Activated CD8-positive, alpha-beta memory T cell treated with anti-CD3 and anti-CD28 coated beads for 1 hour (primary cell): ENCODE measurements at regions not wholly inside any gene's neighbourhood (a gene's known extent, or its start where the extent isn't known, plus 50 kb on each side); places are given as distances from the start of the nearest gene placed in this dataset.
"Not testable (repeated sequence)": the region's sequence is repeated elsewhere in the genome, so short reads cannot be mapped to it uniquely, and the experiment has no call there.

Experiments
- DNase-seq, 2 donors: peaks; one replicate each; pipeline ENCODE4 v3.0.0-alpha.2; 2020; ENCODE audit warnings: low read depth in 1 of 2; ENCODE audit errors: extremely low read depth in 1 of 2

- no peak for DNase-seq
Measured at GRCh38 chr16:73427164-73427563, 379.2 kb upstream of the ZFHX3 start.

DNA sequence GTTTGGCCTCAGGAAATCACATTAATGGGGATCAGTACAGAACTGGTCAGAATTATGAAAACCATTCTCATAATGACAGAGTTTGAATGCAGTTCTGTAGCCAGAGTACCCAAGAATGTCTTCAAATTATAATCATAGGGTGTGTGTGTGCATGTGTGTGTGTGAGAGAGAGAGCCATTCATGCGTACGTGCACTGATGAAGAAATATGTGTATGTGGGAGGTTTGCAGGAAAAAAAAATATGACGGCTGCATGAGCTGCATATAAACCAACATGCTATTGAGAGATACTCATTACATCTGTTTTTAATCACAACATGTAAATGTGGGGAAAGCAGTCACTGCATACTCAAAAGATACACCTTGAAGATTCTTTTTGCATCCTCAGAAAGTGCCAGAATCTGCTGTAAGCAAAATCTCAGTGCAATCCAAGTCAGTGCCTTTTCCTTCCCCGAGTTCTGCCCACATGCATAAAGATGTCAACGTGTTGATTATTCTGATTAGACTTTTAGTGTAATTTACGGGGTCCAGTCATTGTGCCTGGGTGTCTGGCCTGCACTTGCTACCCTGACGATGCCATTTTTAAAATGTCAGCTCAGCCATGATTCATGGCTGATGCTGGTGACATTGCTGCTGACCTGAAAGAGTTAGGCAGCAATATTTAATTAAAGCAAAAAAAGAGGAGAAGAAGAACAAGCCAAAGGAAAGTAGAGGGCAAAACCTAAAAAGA lies 378.7 kb upstream of the ZFHX3 start:
- no peak for DNase-seq

GRCh38 chr16:73420676-73421075 lies 372.7 kb upstream of the ZFHX3 start:
- no peak for DNase-seq

DNA sequence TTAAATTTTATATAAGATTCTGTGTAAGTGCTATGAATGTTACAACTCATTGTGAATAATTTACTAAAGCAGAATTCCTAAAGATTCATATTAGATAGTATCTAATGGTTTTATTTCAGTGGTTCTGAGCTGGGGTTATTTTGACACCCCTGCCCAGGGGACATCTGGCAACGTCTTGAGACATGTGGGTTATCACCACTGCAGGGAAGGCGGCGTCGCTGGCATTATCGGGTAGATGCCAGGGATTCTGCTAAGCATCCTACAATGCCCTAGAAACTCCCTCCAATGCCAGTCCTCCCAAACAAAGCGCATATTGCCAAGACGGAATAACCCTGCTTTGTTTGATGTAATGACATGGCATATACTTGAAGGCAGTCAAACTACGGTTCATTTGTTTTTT lies 372.3 kb upstream of the ZFHX3 start:
- DNase-seq = no peak

DNA sequence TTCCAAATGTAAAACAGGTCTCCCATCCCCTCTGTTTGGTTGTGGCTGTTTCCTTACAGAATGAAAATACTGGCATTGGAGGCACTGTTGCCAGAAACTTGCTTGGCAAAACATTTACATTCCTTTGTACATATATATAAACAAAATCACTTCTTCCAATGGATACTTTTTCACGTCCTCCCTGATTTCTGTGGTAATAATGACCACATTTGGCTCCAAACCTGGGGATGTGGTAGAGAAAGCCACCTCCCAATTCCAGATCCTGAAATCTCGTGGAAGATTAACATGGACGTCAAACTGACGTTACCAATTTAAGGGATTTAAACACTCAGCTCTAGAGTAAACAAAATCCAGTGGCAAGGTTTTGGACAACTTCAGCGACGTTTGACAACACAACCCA lies 370.8 kb upstream of the ZFHX3 start:
- no peak for DNase-seq

DNA sequence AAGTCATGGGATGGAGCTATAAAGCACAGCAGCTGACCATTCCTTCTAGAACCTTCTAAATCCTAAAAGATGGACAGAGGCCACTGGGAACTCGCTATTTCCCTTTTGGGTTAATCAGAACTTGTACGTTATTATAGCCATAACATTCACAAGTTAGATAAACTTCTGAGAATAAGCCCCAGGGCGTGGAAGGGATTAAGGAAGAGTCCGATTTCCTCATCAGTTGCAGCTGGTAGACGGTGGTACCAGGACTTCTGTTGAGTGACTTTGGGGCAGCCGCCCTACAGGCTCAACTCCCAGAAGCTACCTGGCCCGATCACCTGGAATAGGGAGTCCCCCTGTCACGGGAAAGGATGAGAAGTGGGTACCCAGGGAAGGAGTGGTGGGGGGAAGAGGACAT lies 370.1 kb upstream of the ZFHX3 start:
- DNase-seq = no peak

DNA sequence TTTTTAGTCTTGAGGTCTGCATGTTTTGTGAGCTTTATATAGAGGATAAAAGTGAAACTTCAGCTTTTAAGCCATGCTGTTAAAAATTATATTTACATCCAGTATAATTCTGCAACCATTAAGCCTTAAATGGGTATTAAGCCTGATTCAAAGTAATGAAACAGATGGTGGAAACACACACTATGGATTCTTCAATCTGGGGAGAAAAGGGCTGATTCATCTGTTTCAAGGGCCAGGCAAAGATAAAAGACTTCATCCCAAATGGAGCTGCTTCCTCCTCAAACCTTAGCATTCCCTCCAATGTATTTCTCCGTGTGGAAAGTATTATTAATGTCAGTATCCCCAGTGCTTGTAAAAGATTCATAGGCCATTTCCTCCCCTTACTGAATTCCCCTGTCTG lies 367.4 kb upstream of the ZFHX3 start:
- DNase-seq = no peak

DNA sequence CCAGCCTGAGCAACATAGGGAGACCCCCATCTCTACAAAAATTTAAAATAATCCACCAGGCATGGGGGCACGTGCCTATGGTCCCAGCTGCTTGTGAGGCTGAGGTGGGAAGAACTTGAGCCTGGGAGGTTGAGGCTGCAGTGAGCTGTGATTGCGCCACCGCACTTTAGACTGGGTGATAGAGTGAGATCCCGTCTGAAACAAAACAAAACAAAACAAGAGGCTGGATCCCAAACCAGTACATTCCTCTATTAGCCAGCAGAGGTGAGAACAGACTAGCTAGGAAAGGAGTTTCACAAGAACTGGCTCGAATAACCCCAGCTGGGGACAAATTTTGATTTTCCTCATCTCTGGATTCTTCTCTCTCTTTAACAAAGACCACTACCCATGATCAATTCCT lies 366.7 kb upstream of the ZFHX3 start:
- no peak for DNase-seq

DNA sequence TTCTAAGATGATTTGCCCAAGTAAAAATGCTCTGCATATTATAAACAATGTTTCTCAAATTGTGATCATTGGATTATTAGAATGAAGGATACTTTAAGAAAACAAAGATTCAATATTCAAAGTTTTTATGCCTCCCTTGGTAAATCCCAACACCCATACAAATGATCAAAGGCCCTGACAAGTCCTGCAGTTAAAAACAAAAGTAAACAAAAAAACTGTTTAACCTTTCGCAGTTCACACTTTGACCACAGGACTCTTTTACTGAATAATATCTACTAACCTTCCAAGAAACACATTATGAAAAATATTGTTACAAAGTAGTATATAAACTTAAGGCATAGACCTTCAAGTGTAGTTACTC lies 365.9 kb upstream of the ZFHX3 start:
- DNase-seq = no peak

DNA sequence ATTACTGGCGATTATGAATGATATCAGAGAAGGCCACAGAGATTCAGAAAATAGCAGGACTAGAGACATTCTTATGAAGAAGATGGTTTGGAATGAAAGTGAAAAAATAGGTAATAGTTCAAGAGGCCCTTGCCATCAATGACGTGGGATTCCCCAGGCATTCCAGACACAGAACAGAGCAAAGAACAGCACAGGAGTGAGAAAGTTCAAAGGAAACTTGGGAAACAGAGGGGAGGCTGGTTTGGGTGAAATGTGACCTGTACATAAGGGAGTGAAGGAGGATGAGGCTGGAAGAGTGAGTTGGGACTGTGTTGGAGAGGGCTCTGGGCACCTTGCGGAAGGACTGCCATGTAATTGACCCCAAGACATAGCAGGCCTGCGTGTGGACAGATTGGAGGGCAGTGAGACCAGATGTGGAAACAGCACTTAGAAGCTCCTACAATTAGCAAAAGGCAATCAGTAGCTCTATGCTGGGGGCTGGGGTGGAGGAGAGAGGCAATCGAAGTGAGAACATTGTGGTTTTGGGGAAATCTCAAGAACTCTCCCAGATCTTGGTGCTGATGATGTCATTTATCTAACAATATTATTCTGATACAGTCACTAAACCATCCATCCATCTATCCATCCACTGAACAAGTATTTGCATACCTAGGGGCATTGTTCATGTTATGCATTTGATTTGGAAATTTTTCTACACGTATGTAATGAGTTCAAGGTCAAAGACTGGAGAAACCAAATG lies 365.3 kb upstream of the ZFHX3 start:
- no peak for DNase-seq

DNA sequence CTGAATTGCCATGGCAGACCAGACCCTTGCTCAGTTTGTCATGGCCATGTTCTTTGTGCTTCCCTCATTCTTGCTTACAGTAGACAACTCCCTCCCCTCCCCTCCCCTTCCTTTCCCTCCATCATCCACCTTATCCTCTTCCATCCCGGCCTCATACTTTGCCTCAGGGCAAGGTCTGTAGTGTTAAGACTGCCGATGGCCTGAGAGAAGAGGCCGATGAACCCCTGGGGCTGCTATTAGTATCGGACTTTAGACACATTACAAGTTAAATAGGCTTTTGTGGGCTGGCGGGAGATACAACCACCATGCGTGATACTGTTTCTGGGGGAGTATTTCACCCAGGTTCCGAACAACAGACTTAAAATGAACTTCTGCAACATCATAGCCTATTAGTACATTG lies 364.5 kb upstream of the ZFHX3 start:
- DNase-seq = no peak

- DNase-seq = no peak
Measured at GRCh38 chr16:73408716-73409115, 360.8 kb upstream of the ZFHX3 start.

DNA sequence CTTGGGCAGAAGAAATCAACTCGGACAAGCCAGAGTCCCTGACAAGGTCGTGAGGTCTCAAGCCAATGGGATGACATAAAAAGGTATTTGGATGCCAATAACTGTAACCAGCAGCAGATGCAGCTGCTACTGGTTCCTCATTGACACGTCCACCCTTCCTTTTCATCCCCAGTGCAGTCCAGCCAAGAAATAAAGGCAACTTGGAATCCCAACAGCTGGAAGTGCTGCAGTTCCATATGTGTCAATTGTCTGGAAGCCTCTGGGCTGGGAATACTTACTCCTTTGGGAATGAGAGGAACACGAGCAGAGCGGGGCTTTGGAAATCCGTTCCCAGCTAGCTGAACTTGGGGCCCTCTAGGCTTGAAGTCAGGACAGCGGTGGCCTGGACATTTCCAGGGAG lies 360.4 kb upstream of the ZFHX3 start:
- DNase-seq = no peak

DNA sequence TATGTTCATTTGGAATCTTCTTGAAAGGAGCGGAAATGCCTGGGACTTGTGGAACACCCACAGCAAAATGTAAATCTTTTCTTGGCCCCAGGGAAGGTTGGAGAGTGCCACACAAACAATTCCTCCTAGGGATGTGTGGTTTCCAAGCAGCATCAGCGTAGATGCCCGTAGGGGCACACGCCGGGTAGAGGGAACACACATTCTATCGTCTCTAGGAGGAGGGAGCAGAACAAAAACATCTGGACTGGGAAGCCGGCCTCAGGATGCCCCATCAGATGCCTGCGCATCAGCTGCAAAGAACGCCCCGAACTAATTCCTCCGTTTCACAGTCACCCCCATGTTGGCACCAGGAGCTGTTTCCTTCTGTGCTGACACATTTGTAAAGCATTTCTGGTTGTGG lies 357.9 kb upstream of the ZFHX3 start:
- DNase-seq = no peak

- DNase-seq = no peak
Measured at GRCh38 chr16:73404001-73404400, 356.1 kb upstream of the ZFHX3 start.

DNA sequence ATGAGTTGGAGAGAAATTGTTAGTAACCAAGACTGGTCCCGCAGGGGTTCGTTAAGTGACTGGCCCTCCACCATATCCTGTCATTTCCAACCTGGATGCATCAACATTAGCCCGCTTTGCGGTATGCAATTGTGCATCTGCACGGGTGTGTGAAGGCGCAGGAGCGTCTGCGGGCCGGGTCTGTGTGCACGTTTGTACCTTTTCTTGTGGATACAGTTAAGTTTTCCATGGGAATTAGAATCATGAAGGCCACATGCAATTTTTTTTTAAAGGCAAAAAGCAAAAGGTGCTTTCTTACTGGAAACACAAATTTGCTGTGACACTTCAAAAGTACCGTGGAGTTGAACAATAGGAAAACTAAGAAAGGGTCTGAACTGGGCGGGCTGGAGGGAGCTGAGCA lies 355.4 kb upstream of the ZFHX3 start:
- DNase-seq = no peak

GRCh38 chr16:73400951-73401350 lies 353.0 kb upstream of the ZFHX3 start:
- no peak for DNase-seq

DNA sequence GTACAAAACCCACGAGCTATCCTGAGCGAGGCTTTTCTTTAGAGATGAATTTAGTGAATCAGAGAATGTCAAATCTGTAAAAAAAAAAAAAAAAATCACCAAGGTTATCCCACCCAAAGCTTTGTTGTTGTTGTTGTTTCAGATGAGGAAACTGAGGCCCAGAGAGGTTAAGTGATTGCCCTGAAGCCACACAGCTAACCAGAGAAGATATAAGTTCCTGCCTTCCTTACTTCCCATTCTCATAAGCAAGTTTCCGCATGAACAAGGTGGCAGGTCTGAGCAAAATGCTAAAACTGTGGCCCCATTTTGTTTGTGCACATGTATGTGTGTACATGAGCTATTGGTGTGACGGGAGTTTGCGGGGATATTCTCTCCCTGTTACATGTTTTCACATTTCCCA lies 352.1 kb upstream of the ZFHX3 start:
- no peak for DNase-seq

DNA sequence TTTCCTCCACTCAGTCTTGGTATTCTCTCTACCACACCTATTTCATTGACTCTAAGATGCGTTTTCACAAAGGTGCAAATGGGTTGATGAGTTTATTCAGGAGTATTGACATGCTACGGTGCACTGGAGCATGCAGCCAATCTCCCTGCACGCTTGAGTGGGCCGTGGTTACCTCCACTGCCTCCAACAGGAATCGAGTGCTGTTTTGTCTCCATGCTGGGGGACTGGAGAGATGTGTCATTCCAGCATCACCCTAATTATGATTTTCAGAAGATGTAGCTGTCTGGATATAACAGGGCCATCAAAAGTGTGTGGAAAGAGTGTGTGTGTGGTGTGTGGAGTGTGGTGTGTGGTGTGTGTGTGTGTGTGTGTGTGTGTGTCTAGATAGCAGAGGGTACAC lies 351.6 kb upstream of the ZFHX3 start:
- DNase-seq = no peak

GRCh38 chr16:73398604-73399003 lies 350.7 kb upstream of the ZFHX3 start:
- DNase-seq = not testable (repeated sequence)

DNA sequence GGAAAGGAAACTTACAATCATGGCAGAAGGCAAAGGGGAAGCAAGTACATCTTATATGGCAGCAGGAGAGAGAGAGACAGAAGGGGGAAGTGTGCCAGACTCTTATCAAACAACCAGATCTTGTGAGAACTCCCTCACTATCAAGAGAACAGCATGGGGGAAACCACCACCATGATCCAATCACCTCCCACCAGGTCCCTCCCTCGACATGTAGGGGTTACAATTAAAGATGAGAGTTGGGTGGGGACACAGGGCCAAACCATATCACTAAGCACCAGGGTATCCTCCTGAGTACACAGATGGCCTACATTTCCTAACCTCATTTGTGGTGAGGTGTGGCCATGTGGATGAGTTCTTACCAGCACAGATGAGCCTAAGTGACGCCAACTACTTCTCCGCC lies 348.6 kb upstream of the ZFHX3 start:
- DNase-seq = no peak

DNA sequence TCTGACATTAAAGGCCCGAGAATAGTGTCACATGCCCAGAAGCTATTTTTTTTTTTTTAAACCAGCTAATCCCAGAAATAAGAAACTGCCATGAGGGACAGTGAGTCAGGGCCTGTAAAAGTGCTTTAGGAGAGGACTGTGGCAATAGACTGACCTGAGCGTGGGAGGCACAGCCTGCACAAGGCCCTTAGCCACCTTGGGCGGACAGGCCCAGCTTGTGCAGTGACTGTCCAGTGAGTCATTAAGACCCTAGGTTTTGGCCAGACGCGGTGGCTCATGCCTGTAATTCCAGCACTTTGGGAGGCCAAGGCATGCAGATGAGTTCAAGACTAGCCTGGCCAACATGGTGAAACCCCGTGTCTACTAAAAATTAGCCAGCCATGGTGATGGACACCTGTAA lies 343.0 kb upstream of the ZFHX3 start:
- DNase-seq = no peak

GRCh38 chr16:73390491-73390890 lies 342.6 kb upstream of the ZFHX3 start:
- no peak for DNase-seq
